ENCODE measurements at regions not wholly inside any gene's neighbourhood (a gene's known extent, or its start where the extent isn't known, plus 50 kb on each side); places are given as distances from the start of the nearest gene placed in this dataset.

DNA sequence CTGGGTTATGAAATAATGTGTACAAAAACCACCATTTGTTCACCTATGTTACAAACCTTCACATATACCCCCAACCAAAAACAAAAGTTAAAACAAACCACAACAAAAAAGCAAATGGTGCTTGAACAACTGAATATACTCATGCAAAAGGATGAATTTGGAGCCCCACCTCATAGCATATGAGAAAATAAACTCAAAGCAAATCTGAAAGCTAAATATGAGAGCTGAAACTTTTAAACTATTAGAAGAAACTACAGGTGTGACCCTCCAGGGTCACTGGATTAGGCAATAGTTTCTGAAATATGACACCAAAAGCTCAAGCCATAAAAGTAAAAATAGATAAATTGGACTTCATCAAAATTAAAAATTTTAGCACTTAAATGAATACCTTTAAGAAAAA, 215.5 kb upstream of the CHRM3 start:
- DNase-seq (ENCODE audit: low read depth in 6 of 9, low spot score in 9 of 9): no peak
- Histone ChIP-seq H3K27me3 (ENCODE audit: control insufficient read depth in 2 of 2, insufficient read depth in 1 of 2, low read length in 1 of 2) (no peaks in the 10 kb centered on the region), H3K27ac (ENCODE audit: low read depth in 1 of 2, low read length in 1 of 2) (no peak overlapping the region), H3K4me1 (ENCODE audit: control insufficient read depth in 2 of 2, insufficient read depth in 2 of 2, low read length in 2 of 2) (no peaks in the 10 kb centered on the region), H3K36me3 (ENCODE audit: control insufficient read depth in 2 of 2, insufficient read depth in 2 of 2, low read length in 1 of 2) (no peaks in the 10 kb centered on the region), H3K4me3 (ENCODE audit: low read length in 2 of 2) (no peak overlapping the region), H3K9me3 (ENCODE audit: control insufficient read depth in 2 of 2, insufficient read depth in 1 of 2, low read length in 1 of 2) (no peaks in the 10 kb centered on the region)

- no peaks in the 10 kb centered on the region for H3K27me3 ChIP-seq (ENCODE audit: control insufficient read depth in 2 of 2, insufficient read depth in 1 of 2, low read length in 1 of 2)
- H3K36me3 ChIP-seq (ENCODE audit: control insufficient read depth in 2 of 2, insufficient read depth in 2 of 2, low read length in 1 of 2): no peaks in the 10 kb centered on the region
- no peaks in the 10 kb centered on the region for H3K9me3 ChIP-seq (ENCODE audit: control insufficient read depth in 2 of 2, insufficient read depth in 1 of 2, low read length in 1 of 2)
- no peaks in the 10 kb centered on the region for H3K4me1 ChIP-seq (ENCODE audit: control insufficient read depth in 2 of 2, insufficient read depth in 2 of 2, low read length in 2 of 2)
- no peak overlapping the region for H3K27ac ChIP-seq (ENCODE audit: low read depth in 1 of 2, low read length in 1 of 2)
- no peak for DNase-seq (ENCODE audit: low read depth in 6 of 9, low spot score in 9 of 9)
- WGBS: 90% methylated on average over 1 of the region's 1 CpG
- no peak overlapping the region for H3K4me3 ChIP-seq (ENCODE audit: low read length in 2 of 2)
Observed at GRCh38 chr1:239169276-239169675, 217.1 kb upstream of the CHRM3 start.

- no peak for DNase-seq (ENCODE audit: low read depth in 6 of 9, low spot score in 9 of 9)
- Histone ChIP-seq H3K4me3 (ENCODE audit: low read length in 2 of 2) (no peak overlapping the region), H3K36me3 (ENCODE audit: control insufficient read depth in 2 of 2, insufficient read depth in 2 of 2, low read length in 1 of 2) (no peaks in the 10 kb centered on the region), H3K27ac (ENCODE audit: low read depth in 1 of 2, low read length in 1 of 2) (no peak overlapping the region), H3K4me1 (ENCODE audit: control insufficient read depth in 2 of 2, insufficient read depth in 2 of 2, low read length in 2 of 2) (no peaks in the 10 kb centered on the region), H3K27me3 (ENCODE audit: control insufficient read depth in 2 of 2, insufficient read depth in 1 of 2, low read length in 1 of 2) (no peaks in the 10 kb centered on the region), H3K9me3 (ENCODE audit: control insufficient read depth in 2 of 2, insufficient read depth in 1 of 2, low read length in 1 of 2) (no peaks in the 10 kb centered on the region)
- WGBS: 96% methylated on average over 4 of the region's 4 CpGs
Observed at GRCh38 chr1:239164451-239165180, 221.8 kb upstream of the CHRM3 start.

- no peak for DNase-seq (ENCODE audit: low read depth in 6 of 9, low spot score in 9 of 9)
- Histone ChIP-seq H3K27me3 (ENCODE audit: control insufficient read depth in 2 of 2, insufficient read depth in 1 of 2, low read length in 1 of 2) (no peaks in the 10 kb centered on the region), H3K4me3 (ENCODE audit: low read length in 2 of 2) (no peak overlapping the region), H3K36me3 (ENCODE audit: control insufficient read depth in 2 of 2, insufficient read depth in 2 of 2, low read length in 1 of 2) (no peaks in the 10 kb centered on the region), H3K4me1 (ENCODE audit: control insufficient read depth in 2 of 2, insufficient read depth in 2 of 2, low read length in 2 of 2) (no peaks in the 10 kb centered on the region), H3K9me3 (ENCODE audit: control insufficient read depth in 2 of 2, insufficient read depth in 1 of 2, low read length in 1 of 2) (no peaks in the 10 kb centered on the region), H3K27ac (ENCODE audit: low read depth in 1 of 2, low read length in 1 of 2) (no peak overlapping the region)
- 71% methylated on average over 3 of the region's 3 CpGs for WGBS
Observed at GRCh38 chr1:239155466-239156091, 230.8 kb upstream of the CHRM3 start.

DNA sequence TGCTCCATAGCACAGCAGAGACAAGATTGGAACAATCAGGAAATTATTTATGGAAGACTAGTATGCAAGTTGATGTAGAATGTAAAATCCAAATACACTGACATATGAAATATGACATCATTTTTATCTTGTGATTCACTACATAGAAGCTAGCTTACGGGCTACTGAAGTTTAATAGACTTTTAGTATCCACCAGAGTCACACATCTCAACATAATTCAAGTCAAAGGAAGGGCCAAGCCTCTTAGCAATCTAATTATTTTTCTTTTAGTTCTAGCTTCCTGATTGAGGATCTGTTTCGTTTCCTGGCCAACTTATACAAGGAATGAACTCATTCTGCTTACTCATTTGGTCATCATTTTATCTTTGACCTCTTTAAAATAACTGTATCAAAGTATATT, 234.4 kb upstream of the CHRM3 start:
- 89% methylated on average over 2 of the region's 2 CpGs for WGBS
- H3K27me3 ChIP-seq (ENCODE audit: control insufficient read depth in 2 of 2, insufficient read depth in 1 of 2, low read length in 1 of 2): no peaks in the 10 kb centered on the region
- no peak overlapping the region for H3K27ac ChIP-seq (ENCODE audit: low read depth in 1 of 2, low read length in 1 of 2)
- H3K9me3 ChIP-seq (ENCODE audit: control insufficient read depth in 2 of 2, insufficient read depth in 1 of 2, low read length in 1 of 2): no peaks in the 10 kb centered on the region
- no peaks in the 10 kb centered on the region for H3K4me1 ChIP-seq (ENCODE audit: control insufficient read depth in 2 of 2, insufficient read depth in 2 of 2, low read length in 2 of 2)
- no peaks in the 10 kb centered on the region for H3K36me3 ChIP-seq (ENCODE audit: control insufficient read depth in 2 of 2, insufficient read depth in 2 of 2, low read length in 1 of 2)
- no peak overlapping the region for H3K4me3 ChIP-seq (ENCODE audit: low read length in 2 of 2)
- DNase-seq (ENCODE audit: low read depth in 6 of 9, low spot score in 9 of 9): no peak

DNA sequence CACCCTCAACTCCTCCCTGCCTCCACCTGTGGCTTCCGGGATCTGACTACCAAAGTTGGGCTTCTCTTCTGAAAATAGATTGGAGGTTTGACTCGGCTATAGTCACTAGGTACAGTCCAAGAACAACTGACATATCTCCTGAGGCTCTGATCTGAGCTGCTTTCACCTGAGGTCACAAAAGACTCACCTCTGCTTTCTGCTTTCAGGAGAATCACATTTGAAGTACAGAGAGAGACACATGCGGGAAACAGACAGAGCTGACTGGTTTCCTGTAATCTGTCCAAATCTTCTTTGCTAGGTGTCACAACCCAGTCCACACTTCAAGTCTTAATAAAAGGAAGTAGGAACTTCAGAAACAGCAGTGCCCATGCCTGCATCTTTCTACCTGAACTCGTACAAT, 245.4 kb upstream of the CHRM3 start:
- Histone ChIP-seq H3K9me3 (ENCODE audit: control insufficient read depth in 2 of 2, insufficient read depth in 1 of 2, low read length in 1 of 2) (peaks cover 0 to 2% of the 10 kb centered on the region in 2 donors), H3K4me1 (ENCODE audit: control insufficient read depth in 2 of 2, insufficient read depth in 2 of 2, low read length in 2 of 2) (no peaks in the 10 kb centered on the region), H3K36me3 (ENCODE audit: control insufficient read depth in 2 of 2, insufficient read depth in 2 of 2, low read length in 1 of 2) (no peaks in the 10 kb centered on the region), H3K27ac (ENCODE audit: low read depth in 1 of 2, low read length in 1 of 2) (no peak overlapping the region), H3K27me3 (ENCODE audit: control insufficient read depth in 2 of 2, insufficient read depth in 1 of 2, low read length in 1 of 2) (no peaks in the 10 kb centered on the region), H3K4me3 (ENCODE audit: low read length in 2 of 2) (no peak overlapping the region)
- no peak for DNase-seq (ENCODE audit: low read depth in 6 of 9, low spot score in 9 of 9)
- 92% methylated on average over 4 of the region's 4 CpGs for WGBS

DNA sequence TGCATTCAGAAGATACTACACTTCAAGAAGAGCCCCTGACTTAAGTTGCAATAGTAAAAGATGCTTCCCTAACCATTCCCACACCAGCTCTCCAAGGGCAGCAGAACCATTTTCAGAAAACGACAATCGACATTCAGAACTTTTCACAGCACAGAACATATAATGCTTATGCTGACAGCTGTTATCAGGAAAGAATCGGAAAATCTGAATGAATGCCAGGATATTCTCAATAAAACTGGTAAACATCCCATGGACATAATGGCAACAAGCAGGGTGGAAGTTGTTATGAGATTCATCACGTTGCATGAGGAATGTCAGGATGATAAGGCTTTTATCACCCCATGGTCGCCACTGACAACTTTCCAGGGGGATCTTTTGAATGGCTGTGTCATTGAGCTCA, 246.6 kb upstream of the CHRM3 start:
- no peaks in the 10 kb centered on the region for H3K4me1 ChIP-seq (ENCODE audit: control insufficient read depth in 2 of 2, insufficient read depth in 2 of 2, low read length in 2 of 2)
- H3K4me3 ChIP-seq (ENCODE audit: low read length in 2 of 2): no peak overlapping the region
- no peaks in the 10 kb centered on the region for H3K36me3 ChIP-seq (ENCODE audit: control insufficient read depth in 2 of 2, insufficient read depth in 2 of 2, low read length in 1 of 2)
- peaks cover 0 to 2% of the 10 kb centered on the region in 2 donors for H3K9me3 ChIP-seq (ENCODE audit: control insufficient read depth in 2 of 2, insufficient read depth in 1 of 2, low read length in 1 of 2)
- no peak for DNase-seq (ENCODE audit: low read depth in 6 of 9, low spot score in 9 of 9)
- H3K27me3 ChIP-seq (ENCODE audit: control insufficient read depth in 2 of 2, insufficient read depth in 1 of 2, low read length in 1 of 2): no peaks in the 10 kb centered on the region
- 93% methylated on average over 5 of the region's 5 CpGs for WGBS
- no peak overlapping the region for H3K27ac ChIP-seq (ENCODE audit: low read depth in 1 of 2, low read length in 1 of 2)

DNA sequence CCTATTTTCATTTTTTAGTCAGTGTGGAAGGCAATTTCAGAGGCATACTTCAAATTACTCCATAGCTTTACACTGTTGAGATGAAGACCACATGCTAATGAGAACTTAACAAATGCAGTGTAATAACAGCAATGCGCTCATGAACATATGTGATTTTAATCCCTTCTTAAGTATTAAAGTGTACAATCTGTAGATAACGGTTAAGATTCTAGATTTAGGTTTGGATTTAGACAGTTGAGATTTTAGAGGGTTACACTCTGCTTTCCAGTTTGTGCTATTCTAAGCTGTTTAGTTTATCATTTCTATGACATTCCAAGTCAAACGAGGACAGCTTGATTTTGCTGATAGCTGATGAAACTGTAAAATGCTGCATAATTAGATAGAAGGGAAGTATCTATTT, 257.8 kb upstream of the CHRM3 start:
- Histone ChIP-seq H3K4me3 (ENCODE audit: low read length in 2 of 2) (no peak overlapping the region), H3K36me3 (ENCODE audit: control insufficient read depth in 2 of 2, insufficient read depth in 2 of 2, low read length in 1 of 2) (no peaks in the 10 kb centered on the region), H3K4me1 (ENCODE audit: control insufficient read depth in 2 of 2, insufficient read depth in 2 of 2, low read length in 2 of 2) (no peaks in the 10 kb centered on the region), H3K27ac (ENCODE audit: low read depth in 1 of 2, low read length in 1 of 2) (no peak overlapping the region), H3K9me3 (ENCODE audit: control insufficient read depth in 2 of 2, insufficient read depth in 1 of 2, low read length in 1 of 2) (no peaks in the 10 kb centered on the region), H3K27me3 (ENCODE audit: control insufficient read depth in 2 of 2, insufficient read depth in 1 of 2, low read length in 1 of 2) (no peaks in the 10 kb centered on the region)
- 91% methylated on average over 3 of the region's 3 CpGs for WGBS
- DNase-seq (ENCODE audit: low read depth in 6 of 9, low spot score in 9 of 9): no peak

GRCh38 chr1:239126884-239127283, 259.5 kb upstream of the CHRM3 start:
- DNase-seq (ENCODE audit: low read depth in 6 of 9, low spot score in 9 of 9): no peak
- H3K36me3 ChIP-seq (ENCODE audit: control insufficient read depth in 2 of 2, insufficient read depth in 2 of 2, low read length in 1 of 2): no peaks in the 10 kb centered on the region
- no peaks in the 10 kb centered on the region for H3K9me3 ChIP-seq (ENCODE audit: control insufficient read depth in 2 of 2, insufficient read depth in 1 of 2, low read length in 1 of 2)
- no peak overlapping the region for H3K4me3 ChIP-seq (ENCODE audit: low read length in 2 of 2)
- 95% methylated on average over 3 of the region's 3 CpGs for WGBS
- H3K4me1 ChIP-seq (ENCODE audit: control insufficient read depth in 2 of 2, insufficient read depth in 2 of 2, low read length in 2 of 2): no peaks in the 10 kb centered on the region
- H3K27ac ChIP-seq (ENCODE audit: low read depth in 1 of 2, low read length in 1 of 2): no peak overlapping the region
- no peaks in the 10 kb centered on the region for H3K27me3 ChIP-seq (ENCODE audit: control insufficient read depth in 2 of 2, insufficient read depth in 1 of 2, low read length in 1 of 2)

Measured in thymus (tissue), 11 donors.